ENCODE measurements at regions not wholly inside any gene's neighbourhood (a gene's known extent, or its start where the extent isn't known, plus 50 kb on each side); places are given as distances from the start of the nearest gene placed in this dataset.

DNA sequence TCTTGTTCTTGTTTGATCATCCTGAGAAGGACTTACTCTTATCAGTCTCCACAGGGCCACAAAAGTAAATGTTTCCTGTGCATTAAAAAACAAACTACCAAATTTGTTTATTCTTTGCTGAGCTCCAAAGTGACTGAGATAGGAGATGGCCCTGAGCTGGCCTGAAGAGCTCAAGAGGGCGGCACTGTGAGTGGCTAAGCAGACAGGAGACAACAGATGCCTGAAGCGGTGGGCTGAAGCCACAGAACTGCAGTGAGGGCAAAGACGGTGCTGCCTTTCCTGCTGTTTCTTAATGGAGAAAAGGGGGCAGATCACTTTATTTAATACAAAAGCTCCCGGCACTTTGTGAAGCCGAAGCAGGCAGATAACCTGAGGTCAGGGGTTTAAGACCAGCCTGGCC is 379.6 kb downstream of the ARL4A start:
- TF ChIP-seq, protein P1, sequence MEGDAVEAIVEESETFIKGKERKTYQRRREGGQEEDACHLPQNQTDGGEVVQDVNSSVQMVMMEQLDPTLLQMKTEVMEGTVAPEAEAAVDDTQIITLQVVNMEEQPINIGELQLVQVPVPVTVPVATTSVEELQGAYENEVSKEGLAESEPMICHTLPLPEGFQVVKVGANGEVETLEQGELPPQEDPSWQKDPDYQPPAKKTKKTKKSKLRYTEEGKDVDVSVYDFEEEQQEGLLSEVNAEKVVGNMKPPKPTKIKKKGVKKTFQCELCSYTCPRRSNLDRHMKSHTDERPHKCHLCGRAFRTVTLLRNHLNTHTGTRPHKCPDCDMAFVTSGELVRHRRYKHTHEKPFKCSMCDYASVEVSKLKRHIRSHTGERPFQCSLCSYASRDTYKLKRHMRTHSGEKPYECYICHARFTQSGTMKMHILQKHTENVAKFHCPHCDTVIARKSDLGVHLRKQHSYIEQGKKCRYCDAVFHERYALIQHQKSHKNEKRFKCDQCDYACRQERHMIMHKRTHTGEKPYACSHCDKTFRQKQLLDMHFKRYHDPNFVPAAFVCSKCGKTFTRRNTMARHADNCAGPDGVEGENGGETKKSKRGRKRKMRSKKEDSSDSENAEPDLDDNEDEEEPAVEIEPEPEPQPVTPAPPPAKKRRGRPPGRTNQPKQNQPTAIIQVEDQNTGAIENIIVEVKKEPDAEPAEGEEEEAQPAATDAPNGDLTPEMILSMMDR (IDR thresholded peaks at IDR 0.05), result no peak
- no peak for TF ChIP-seq POLR2AphosphoS5 (IDR thresholded peaks at IDR 0.05)

All from stomach (tissue), 4 donors.